ENCODE measurements at regions not wholly inside any gene's neighbourhood (a gene's known extent, or its start where the extent isn't known, plus 50 kb on each side); places are given as distances from the start of the nearest gene placed in this dataset.
"Not testable (repeated sequence)": the region's sequence is repeated elsewhere in the genome, so short reads cannot be mapped to it uniquely, and the experiment has no call there.

- H3K4me1 Mint-ChIP-seq: peaks cover 18% of the 10 kb centered on the region
- H3K4me1 ChIP-seq (ENCODE audit: control insufficient read depth, insufficient read depth, low read length); H3K27me3 Mint-ChIP-seq (ENCODE audit: insufficient read depth); H3K27ac ChIP-seq (ENCODE audit: low read depth, low read length); H3K9ac ChIP-seq (ENCODE audit: extremely low read depth, low read length, poor library complexity, severe bottlenecking); H3K27ac Mint-ChIP-seq; H3K27me3 ChIP-seq (ENCODE audit: control insufficient read depth, insufficient read depth, low read length, poor library complexity, severe bottlenecking); H3K4me3 Mint-ChIP-seq; DNase-seq: not testable (repeated sequence)
- H3K9me3 Mint-ChIP-seq: peaks cover 41% of the 10 kb centered on the region
- H3K4me3 ChIP-seq (ENCODE audit: low read length): peak overlapping the region; percentile 50
- peaks cover 11% of the 10 kb centered on the region for H3K9me3 ChIP-seq (ENCODE audit: control insufficient read depth, low read length)
- peaks cover 24% of the 10 kb centered on the region for H3K36me3 ChIP-seq (ENCODE audit: control insufficient read depth, insufficient read depth, low read length)
- H3K36me3 Mint-ChIP-seq (ENCODE audit: low read depth): peaks cover 36% of the 10 kb centered on the region
- WGBS, 2 experiments (ENCODE audit: insufficient coverage in 1 of 2, insufficient read length in 1 of 2): 84% methylated on average over 2 of the region's 2 CpGs; no CpG with 5 or more reads in 1 of the 2 experiments
These were observed 120.7 kb upstream of the DEFB108B start for GRCh38 chr11:71712350-71712749.

GRCh38 chr11:71712846-71713245 is 120.2 kb upstream of the DEFB108B start:
- H3K4me3 Mint-ChIP-seq: not testable (repeated sequence)
- 58% methylated on average over 2 of the region's 5 CpGs; no CpG with 5 or more reads in 1 of the 2 experiments for WGBS, 2 experiments (ENCODE audit: insufficient coverage in 1 of 2, insufficient read length in 1 of 2)
- peak overlapping the region; percentile 86 for H3K27ac Mint-ChIP-seq

GRCh38 chr11:71714510-71714909 is 118.5 kb upstream of the DEFB108B start:
- not testable (repeated sequence) for H3K9me3 ChIP-seq (ENCODE audit: control insufficient read depth, low read length); H3K27ac ChIP-seq (ENCODE audit: low read depth, low read length); H3K27ac Mint-ChIP-seq; H3K27me3 ChIP-seq (ENCODE audit: control insufficient read depth, insufficient read depth, low read length, poor library complexity, severe bottlenecking); H3K4me1 ChIP-seq (ENCODE audit: control insufficient read depth, insufficient read depth, low read length); H3K4me1 Mint-ChIP-seq; H3K4me3 Mint-ChIP-seq; DNase-seq; H3K9ac ChIP-seq (ENCODE audit: extremely low read depth, low read length, poor library complexity, severe bottlenecking); H3K27me3 Mint-ChIP-seq (ENCODE audit: insufficient read depth); H3K4me3 ChIP-seq (ENCODE audit: low read length)
- WGBS, 2 experiments (ENCODE audit: insufficient coverage in 1 of 2, insufficient read length in 1 of 2): 92 to 97% methylated on average over 5 of the region's 6 CpGs
- peaks cover 44% of the 10 kb centered on the region for H3K36me3 Mint-ChIP-seq (ENCODE audit: low read depth)
- H3K36me3 ChIP-seq (ENCODE audit: control insufficient read depth, insufficient read depth, low read length): peaks cover 32% of the 10 kb centered on the region
- H3K9me3 Mint-ChIP-seq: peaks cover 29% of the 10 kb centered on the region

More at GRCh38 chr11:71712846-71713245, 120.2 kb upstream of the DEFB108B start:
- peaks cover 38% of the 10 kb centered on the region for H3K36me3 Mint-ChIP-seq (ENCODE audit: low read depth)
- Histone ChIP-seq H3K36me3 (ENCODE audit: control insufficient read depth, insufficient read depth, low read length) (peaks cover 29% of the 10 kb centered on the region), H3K27ac (ENCODE audit: low read depth, low read length) (peak overlapping the region; percentile 42), H3K9ac (ENCODE audit: extremely low read depth, low read length, poor library complexity, severe bottlenecking) (peak overlapping the region; percentile 45)
- not testable (repeated sequence) for H3K4me1 ChIP-seq (ENCODE audit: control insufficient read depth, insufficient read depth, low read length); H3K4me3 ChIP-seq (ENCODE audit: low read length); H3K27me3 Mint-ChIP-seq (ENCODE audit: insufficient read depth); H3K27me3 ChIP-seq (ENCODE audit: control insufficient read depth, insufficient read depth, low read length, poor library complexity, severe bottlenecking); DNase-seq; H3K9me3 ChIP-seq (ENCODE audit: control insufficient read depth, low read length)
- peaks cover 36% of the 10 kb centered on the region for H3K9me3 Mint-ChIP-seq
- H3K4me1 Mint-ChIP-seq: peaks cover 13% of the 10 kb centered on the region

- H3K4me3 Mint-ChIP-seq; H3K27ac ChIP-seq (ENCODE audit: low read depth, low read length); H3K4me3 ChIP-seq (ENCODE audit: low read length); H3K27ac Mint-ChIP-seq; DNase-seq; H3K4me1 Mint-ChIP-seq; H3K4me1 ChIP-seq (ENCODE audit: control insufficient read depth, insufficient read depth, low read length); H3K9ac ChIP-seq (ENCODE audit: extremely low read depth, low read length, poor library complexity, severe bottlenecking); H3K27me3 Mint-ChIP-seq (ENCODE audit: insufficient read depth); H3K27me3 ChIP-seq (ENCODE audit: control insufficient read depth, insufficient read depth, low read length, poor library complexity, severe bottlenecking): not testable (repeated sequence)
- Histone ChIP-seq H3K36me3 (ENCODE audit: control insufficient read depth, insufficient read depth, low read length) (peaks cover 33% of the 10 kb centered on the region), H3K9me3 (ENCODE audit: control insufficient read depth, low read length) (peaks cover 13% of the 10 kb centered on the region)
- peaks cover 42% of the 10 kb centered on the region for H3K36me3 Mint-ChIP-seq (ENCODE audit: low read depth)
- H3K9me3 Mint-ChIP-seq: peaks cover 33% of the 10 kb centered on the region
- WGBS, 2 experiments (ENCODE audit: insufficient coverage in 1 of 2, insufficient read length in 1 of 2): 96% methylated on average over 7 of the region's 11 CpGs; no CpG with 5 or more reads in 1 of the 2 experiments
These were observed 111.2 kb upstream of the DEFB108B start for GRCh38 chr11:71721840-71722239.

- 81 to 93% methylated on average over 3 to 5 of the region's 5 CpGs for WGBS, 2 experiments (ENCODE audit: insufficient coverage in 1 of 2, insufficient read length in 1 of 2)
- H3K27me3 Mint-ChIP-seq (ENCODE audit: insufficient read depth); H3K4me1 ChIP-seq (ENCODE audit: control insufficient read depth, insufficient read depth, low read length); H3K4me1 Mint-ChIP-seq; H3K27me3 ChIP-seq (ENCODE audit: control insufficient read depth, insufficient read depth, low read length, poor library complexity, severe bottlenecking); H3K27ac ChIP-seq (ENCODE audit: low read depth, low read length); DNase-seq; H3K4me3 Mint-ChIP-seq; H3K4me3 ChIP-seq (ENCODE audit: low read length); H3K27ac Mint-ChIP-seq; H3K9ac ChIP-seq (ENCODE audit: extremely low read depth, low read length, poor library complexity, severe bottlenecking): not testable (repeated sequence)
- Histone ChIP-seq H3K9me3 (ENCODE audit: control insufficient read depth, low read length) (peaks cover 18% of the 10 kb centered on the region), H3K36me3 (ENCODE audit: control insufficient read depth, insufficient read depth, low read length) (peaks cover 24% of the 10 kb centered on the region)
- H3K9me3 Mint-ChIP-seq: peaks cover 42% of the 10 kb centered on the region
- peaks cover 28% of the 10 kb centered on the region for H3K36me3 Mint-ChIP-seq (ENCODE audit: low read depth)
These were observed 109.0 kb upstream of the DEFB108B start for GRCh38 chr11:71723991-71724390.

- Mint-ChIP-seq H3K9me3 (peaks cover 30% of the 10 kb centered on the region), H3K36me3 (ENCODE audit: low read depth) (peaks cover 13% of the 10 kb centered on the region)
- 90 to 97% methylated on average over 5 to 7 of the region's 8 CpGs for WGBS, 2 experiments (ENCODE audit: insufficient coverage in 1 of 2, insufficient read length in 1 of 2)
- not testable (repeated sequence) for H3K36me3 ChIP-seq (ENCODE audit: control insufficient read depth, insufficient read depth, low read length); H3K4me3 ChIP-seq (ENCODE audit: low read length); H3K4me1 ChIP-seq (ENCODE audit: control insufficient read depth, insufficient read depth, low read length); H3K27me3 ChIP-seq (ENCODE audit: control insufficient read depth, insufficient read depth, low read length, poor library complexity, severe bottlenecking); DNase-seq; H3K9ac ChIP-seq (ENCODE audit: extremely low read depth, low read length, poor library complexity, severe bottlenecking); H3K27ac Mint-ChIP-seq; H3K4me1 Mint-ChIP-seq; H3K4me3 Mint-ChIP-seq; H3K27me3 Mint-ChIP-seq (ENCODE audit: insufficient read depth); H3K27ac ChIP-seq (ENCODE audit: low read depth, low read length)
- peaks cover 18% of the 10 kb centered on the region for H3K9me3 ChIP-seq (ENCODE audit: control insufficient read depth, low read length)
These were observed 102.3 kb upstream of the DEFB108B start for GRCh38 chr11:71730748-71731147.

Measured in endodermal cell (in vitro differentiated cells).